ENCODE measurements at regions not wholly inside any gene's neighbourhood (a gene's known extent, or its start where the extent isn't known, plus 50 kb on each side); places are given as distances from the start of the nearest gene placed in this dataset.
"Not testable (repeated sequence)": the region's sequence is repeated elsewhere in the genome, so short reads cannot be mapped to it uniquely, and the experiment has no call there.

GRCh38 chr3:150274372-150274771 lies 133.7 kb upstream of the TSC22D2 start:
- peak; percentile 43 for ATAC-seq

GRCh38 chr3:150273396-150273795 lies 134.7 kb upstream of the TSC22D2 start:
- DNase-seq = no peak
- ATAC-seq = no peak
- intact Hi-C loops (cut with micrococcal nuclease) = no loop called here

More at GRCh38 chr3:150274372-150274771, 133.7 kb upstream of the TSC22D2 start:
- DNase-seq = no peak
- intact Hi-C loops (cut with micrococcal nuclease) = no loop called here

GRCh38 chr3:150271591-150271960 lies 136.5 kb upstream of the TSC22D2 start:
- DNase-seq = no peak
- intact Hi-C loops (cut with micrococcal nuclease) = no loop called here
- no peak for ATAC-seq

- DNase-seq (no peak), ATAC-seq (no peak)
- intact Hi-C loops (cut with micrococcal nuclease) = no loop called here
Observed at GRCh38 chr3:150270883-150271590, 137.1 kb upstream of the TSC22D2 start.

- DNase-seq; intact Hi-C loops (cut with micrococcal nuclease); ATAC-seq: not testable (repeated sequence)
Observed at GRCh38 chr3:150270444-150270843, 137.7 kb upstream of the TSC22D2 start.

- ATAC-seq (no peak), DNase-seq (no peak)
- intact Hi-C loops (cut with micrococcal nuclease) = no loop called here
Observed at GRCh38 chr3:150269526-150269925, 138.6 kb upstream of the TSC22D2 start.

GRCh38 chr3:150268426-150269391 lies 139.4 kb upstream of the TSC22D2 start:
- no peak for DNase-seq
- intact Hi-C loops (cut with micrococcal nuclease) = no loop called here
- ATAC-seq = no peak

GRCh38 chr3:150267288-150267687 lies 140.8 kb upstream of the TSC22D2 start:
- no peak for DNase-seq
- no peak for ATAC-seq
- intact Hi-C loops (cut with micrococcal nuclease) = no loop called here

GRCh38 chr3:150265305-150265704 lies 142.8 kb upstream of the TSC22D2 start:
- DNase-seq (no peak), ATAC-seq (no peak)
- intact Hi-C loops (cut with micrococcal nuclease) = no loop called here

GRCh38 chr3:150264561-150265279 lies 143.4 kb upstream of the TSC22D2 start:
- intact Hi-C loops (cut with micrococcal nuclease) = no loop called here
- ATAC-seq (no peak), DNase-seq (no peak)

- DNase-seq = no peak
- intact Hi-C loops (cut with micrococcal nuclease) = no loop called here
- no peak for ATAC-seq
Observed at GRCh38 chr3:150261958-150262357, 146.1 kb upstream of the TSC22D2 start.

GRCh38 chr3:150261418-150261817 lies 146.7 kb upstream of the TSC22D2 start:
- intact Hi-C loops (cut with micrococcal nuclease) = no loop called here
- DNase-seq (no peak), ATAC-seq (no peak)

- ATAC-seq (no peak), DNase-seq (no peak)
- intact Hi-C loops (cut with micrococcal nuclease) = no loop called here
Observed at GRCh38 chr3:150260398-150260710, 147.7 kb upstream of the TSC22D2 start.

- peak; percentile 6 for ATAC-seq
- no peak for DNase-seq
Observed at GRCh38 chr3:150259526-150260397, 148.3 kb upstream of the TSC22D2 start.

GRCh38 chr3:150256782-150257181 lies 151.3 kb upstream of the TSC22D2 start:
- intact Hi-C loops (cut with micrococcal nuclease) = no loop called here
- DNase-seq (no peak), ATAC-seq (no peak)

More at GRCh38 chr3:150259526-150260397, 148.3 kb upstream of the TSC22D2 start:
- intact Hi-C loops (cut with micrococcal nuclease) = no loop called here

- intact Hi-C loops (cut with micrococcal nuclease) = no loop called here
- DNase-seq = no peak
- no peak for ATAC-seq
Observed at GRCh38 chr3:150256318-150256717, 151.8 kb upstream of the TSC22D2 start.

GRCh38 chr3:150255826-150256225 lies 152.3 kb upstream of the TSC22D2 start:
- DNase-seq (no peak), ATAC-seq (no peak)
- intact Hi-C loops (cut with micrococcal nuclease) = no loop called here

- ATAC-seq (peak; percentile 97), DNase-seq (peak; percentile 80)
- intact Hi-C loops (cut with micrococcal nuclease) = no loop called here
Observed at GRCh38 chr3:150255413-150255812, 152.7 kb upstream of the TSC22D2 start.

- no peak for DNase-seq
- intact Hi-C loops (cut with micrococcal nuclease) = no loop called here
Observed at GRCh38 chr3:150254309-150254708, 153.8 kb upstream of the TSC22D2 start.

More at GRCh38 chr3:150254309-150254708, 153.8 kb upstream of the TSC22D2 start:
- ATAC-seq = peak; percentile 89
